ENCODE measurements at regions not wholly inside any gene's neighbourhood (a gene's known extent, or its start where the extent isn't known, plus 50 kb on each side); places are given as distances from the start of the nearest gene placed in this dataset.

DNA sequence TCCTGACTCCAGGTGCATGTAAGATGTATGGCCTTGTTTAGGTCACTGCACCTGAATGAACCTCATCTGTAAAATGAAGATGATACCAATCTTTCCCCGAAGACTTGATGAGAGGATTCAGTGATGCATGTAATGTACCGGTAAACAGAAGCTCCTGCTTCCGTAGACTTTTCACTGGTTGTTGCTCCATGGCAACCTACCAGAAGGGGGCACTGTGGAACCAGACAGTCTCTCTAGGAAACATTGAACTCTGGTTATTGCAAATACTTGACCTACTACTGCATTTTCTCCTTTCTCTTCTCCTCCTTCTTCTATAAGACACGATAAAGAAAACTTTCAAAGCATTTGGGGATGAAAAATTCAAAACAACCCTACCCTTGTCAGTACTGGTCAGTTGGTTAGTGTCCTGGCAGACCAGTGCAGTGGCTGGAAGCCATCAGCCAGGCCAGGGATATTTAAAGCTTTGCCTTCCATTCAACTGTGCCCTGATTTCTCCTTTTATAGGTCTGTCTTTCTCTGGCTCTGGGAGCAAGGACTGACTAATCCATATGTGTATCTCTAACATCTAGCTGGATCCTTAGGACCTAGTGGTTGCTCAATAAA is 667.4 kb upstream of the SALL1 start:
- Histone ChIP-seq H3K9me3 (peaks cover 5% of the 10 kb centered on the region; the same call in 1 of the 2 replicates), H3K27me3 (no peaks in the 10 kb centered on the region), H3K4me3 (no peak overlapping the region), H3K36me3 (no peaks in the 10 kb centered on the region)
- DNase-seq = peak; percentile 35

DNA sequence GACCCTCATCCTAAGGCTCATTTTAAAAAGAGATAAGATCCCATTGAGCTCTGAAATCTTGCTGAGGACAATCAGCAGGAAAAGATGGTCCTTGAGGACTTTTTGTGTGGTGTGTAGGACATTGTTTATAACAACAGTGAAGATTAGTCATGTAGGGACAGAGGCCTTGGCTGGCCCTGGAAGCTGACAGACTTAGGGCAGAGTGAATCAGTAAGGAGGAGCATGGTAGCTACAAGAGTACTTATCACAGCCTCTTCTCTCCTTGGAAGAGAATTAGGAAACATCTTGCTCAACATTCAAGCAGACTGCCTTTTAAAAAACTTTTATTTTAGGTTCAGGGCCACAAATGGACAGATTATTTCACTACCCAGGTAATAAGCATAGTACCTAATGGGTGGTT is 665.9 kb upstream of the SALL1 start:
- DNase-seq = no peak
- no peaks in the 10 kb centered on the region for H3K36me3 ChIP-seq
- H3K4me3 ChIP-seq = no peak overlapping the region
- peaks cover 5% of the 10 kb centered on the region; the same call in 1 of the 2 replicates for H3K9me3 ChIP-seq
- no peaks in the 10 kb centered on the region for H3K27me3 ChIP-seq

DNA sequence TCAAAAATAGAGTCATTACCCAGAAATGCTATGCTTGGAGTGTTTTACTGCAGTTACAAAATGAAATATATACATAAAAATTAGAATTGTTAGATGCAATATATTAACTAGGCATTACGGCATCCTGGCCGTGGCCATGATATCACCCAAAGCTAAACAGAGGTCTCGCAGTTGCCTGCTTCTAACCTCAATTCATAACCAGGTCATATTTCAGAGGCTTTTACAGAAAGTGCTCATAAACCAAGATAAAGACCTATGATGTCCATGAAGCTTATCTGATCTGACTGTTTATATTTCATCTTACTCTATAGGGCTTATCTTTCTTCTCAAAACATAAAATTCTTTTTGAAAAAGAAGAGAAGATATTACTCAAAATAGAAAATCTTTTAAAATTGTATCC is 664.5 kb upstream of the SALL1 start:
- no peak for DNase-seq
- no peaks in the 10 kb centered on the region for H3K27me3 ChIP-seq
- H3K4me3 ChIP-seq = no peak overlapping the region
- H3K36me3 ChIP-seq = no peaks in the 10 kb centered on the region
- H3K9me3 ChIP-seq = peaks cover 5% of the 10 kb centered on the region; the same call in 1 of the 2 replicates

DNA sequence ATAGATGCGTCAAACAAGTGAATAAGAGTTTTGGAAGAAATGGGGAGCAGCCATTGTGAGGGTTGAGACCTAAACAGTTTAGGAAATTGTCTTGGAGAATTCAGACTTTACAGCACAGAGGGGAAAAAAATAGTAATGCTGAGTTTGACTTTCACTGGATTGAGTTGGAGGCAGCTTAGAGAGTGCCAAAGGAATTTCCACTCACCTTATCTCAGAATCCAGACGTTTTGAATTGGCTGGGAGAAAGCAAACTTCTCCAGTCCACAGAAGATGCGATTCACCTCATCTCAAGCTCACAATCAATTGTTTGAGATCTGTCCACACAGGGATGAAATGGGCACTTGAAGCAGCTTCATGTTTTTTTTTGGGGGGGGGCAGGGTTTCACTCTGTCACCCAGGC is 663.5 kb upstream of the SALL1 start:
- Histone ChIP-seq H3K27me3 (no peaks in the 10 kb centered on the region), H3K9me3 (peaks cover 5% of the 10 kb centered on the region; the same call in 1 of the 2 replicates), H3K4me3 (no peak overlapping the region), H3K36me3 (no peaks in the 10 kb centered on the region)
- no peak for DNase-seq

DNA sequence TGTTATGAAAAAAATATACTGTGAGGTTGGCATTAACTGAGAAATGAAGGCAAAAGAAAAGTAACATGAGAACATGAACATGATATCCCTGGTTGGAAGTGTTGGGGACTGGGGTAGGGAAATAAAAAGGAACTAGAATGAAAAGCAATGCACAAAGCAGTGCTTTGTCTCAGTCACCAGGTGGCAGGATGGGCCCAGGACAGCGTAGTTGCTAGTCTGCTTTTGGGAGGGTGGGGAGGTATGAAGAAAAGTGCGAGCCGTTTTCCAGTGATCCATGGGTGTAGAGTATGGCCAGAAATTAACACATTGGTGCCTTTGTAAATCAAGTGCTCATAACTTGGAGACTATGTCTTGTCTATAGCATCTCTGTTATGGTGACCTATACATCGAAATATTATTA is 662.5 kb upstream of the SALL1 start:
- Histone ChIP-seq H3K27me3 (no peaks in the 10 kb centered on the region), H3K9me3 (peaks cover 5% of the 10 kb centered on the region; the same call in 1 of the 2 replicates), H3K4me3 (no peak overlapping the region), H3K36me3 (no peaks in the 10 kb centered on the region)
- no peak for DNase-seq

DNA sequence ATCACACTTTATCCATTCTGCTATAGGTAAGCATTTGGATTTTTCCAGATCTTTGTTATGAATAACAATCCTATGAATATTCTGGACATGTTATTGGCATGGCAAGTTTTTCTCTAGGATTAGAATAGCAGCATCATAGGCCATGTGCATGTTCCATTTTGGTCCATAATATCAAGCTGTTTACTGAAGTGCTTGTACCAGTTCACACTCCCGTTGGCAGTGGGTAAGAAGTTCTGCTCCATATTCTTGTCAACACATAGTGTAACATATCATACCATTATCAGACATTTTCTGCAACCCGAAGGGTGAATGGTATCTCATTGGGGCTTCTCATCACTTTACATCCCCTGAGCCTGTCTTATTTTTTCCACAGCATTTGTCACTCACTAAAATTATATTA is 661.9 kb upstream of the SALL1 start:
- Histone ChIP-seq H3K27me3 (no peaks in the 10 kb centered on the region), H3K4me3 (no peak overlapping the region), H3K36me3 (no peaks in the 10 kb centered on the region), H3K9me3 (peaks cover 5% of the 10 kb centered on the region; the same call in 1 of the 2 replicates)
- DNase-seq = no peak

DNA sequence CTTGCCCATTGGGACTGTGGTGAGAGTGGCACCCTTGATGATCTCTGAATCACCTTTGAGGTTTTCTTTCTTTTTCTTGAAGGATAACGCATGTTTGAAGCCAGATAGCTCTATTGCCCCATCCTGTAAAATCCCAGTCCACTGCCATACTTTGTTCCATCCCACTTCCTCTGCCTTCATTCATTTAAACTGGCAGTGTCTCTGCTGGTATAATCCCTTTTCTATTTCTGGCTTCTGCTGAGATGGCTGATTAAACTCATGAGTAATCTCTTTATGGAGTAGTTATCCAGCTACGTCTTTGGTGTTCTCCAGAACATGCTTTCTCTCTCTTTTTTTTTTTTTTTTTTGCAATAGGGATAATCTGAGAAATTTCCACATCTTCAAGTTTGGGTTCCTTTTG is 656.5 kb upstream of the SALL1 start:
- Histone ChIP-seq H3K9me3 (no peaks in the 10 kb centered on the region), H3K27me3 (no peaks in the 10 kb centered on the region), H3K36me3 (no peaks in the 10 kb centered on the region), H3K4me3 (no peak overlapping the region)
- DNase-seq = no peak

DNA sequence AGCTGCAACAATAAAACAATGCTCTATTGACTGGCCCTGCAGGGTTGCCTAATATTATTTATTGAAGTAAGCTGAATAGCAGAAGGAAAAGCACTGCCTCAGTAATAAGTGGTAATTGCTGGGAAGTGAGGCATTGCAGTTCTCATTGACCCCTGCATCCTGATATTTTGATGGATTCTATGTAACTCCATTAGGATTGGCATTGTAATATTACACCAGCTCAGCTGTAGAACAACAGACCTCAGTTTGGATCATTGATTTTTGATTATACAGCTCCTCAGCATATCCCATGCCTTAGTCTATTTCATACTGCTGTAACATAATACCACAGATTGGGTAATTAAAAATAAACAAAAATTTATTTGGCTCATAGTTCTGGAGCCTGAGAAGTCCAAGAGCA is 650.6 kb upstream of the SALL1 start:
- no peak for DNase-seq
- Histone ChIP-seq H3K9me3 (0 out of 2 replicates have a peak, but pooled peaks cover 2% of the 10 kb centered on the region), H3K27me3 (no peaks in the 10 kb centered on the region), H3K36me3 (no peaks in the 10 kb centered on the region), H3K4me3 (no peak overlapping the region)

DNA sequence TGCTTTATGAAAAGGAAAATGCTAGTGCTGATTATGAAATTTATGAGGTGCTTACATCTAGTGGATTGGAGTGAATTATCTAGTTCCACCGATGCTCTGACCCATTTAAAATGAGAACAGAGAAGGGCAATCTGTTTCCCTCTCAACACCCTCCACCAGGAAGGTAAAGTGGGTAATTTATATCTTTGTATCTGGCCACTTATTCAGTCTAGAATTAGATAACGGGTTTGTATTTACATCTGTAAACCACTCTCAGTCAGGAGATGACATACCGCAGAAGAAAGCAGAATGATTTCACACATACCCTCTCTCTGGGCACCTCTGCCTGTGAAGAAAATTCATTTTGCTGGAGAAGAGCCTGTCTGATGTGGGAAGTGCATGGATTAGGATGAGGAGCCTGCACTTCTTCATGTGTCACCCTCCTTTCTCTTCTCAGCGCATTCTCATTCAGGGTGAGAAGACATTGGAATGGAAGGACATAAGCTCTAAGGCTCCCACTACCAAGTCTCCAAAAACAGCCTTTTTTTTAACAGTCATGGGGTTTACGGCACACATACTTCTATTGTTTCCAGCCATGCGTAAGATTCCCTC is 646.7 kb upstream of the SALL1 start:
- DNase-seq = no peak
- 0 out of 2 replicates have a peak, but pooled peaks cover 2% of the 10 kb centered on the region for H3K9me3 ChIP-seq
- no peak overlapping the region for H3K4me3 ChIP-seq
- H3K27me3 ChIP-seq = no peaks in the 10 kb centered on the region
- H3K36me3 ChIP-seq = no peaks in the 10 kb centered on the region

DNA sequence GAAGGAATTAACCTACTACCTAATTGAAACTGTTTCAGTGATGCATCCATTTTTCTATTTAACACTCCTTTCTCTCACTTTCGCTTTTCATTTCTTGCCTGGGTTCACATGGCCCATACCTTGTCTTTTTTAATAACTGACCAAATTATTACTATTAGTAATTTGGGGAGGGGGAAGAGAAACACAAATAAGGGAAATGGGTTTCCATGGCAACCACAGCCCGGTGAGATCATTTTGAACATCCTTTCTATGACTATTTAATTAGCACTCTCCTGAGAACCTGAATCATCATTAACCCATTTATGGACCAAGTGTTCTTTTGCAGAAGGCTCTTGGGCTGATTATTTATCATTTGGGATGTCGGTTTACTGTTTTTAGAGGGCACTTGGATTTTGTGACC is 628.2 kb upstream of the SALL1 start:
- DNase-seq = no peak
- Histone ChIP-seq H3K4me3 (no peak overlapping the region), H3K36me3 (no peaks in the 10 kb centered on the region), H3K9me3 (no peaks in the 10 kb centered on the region), H3K27me3 (peaks cover 6% of the 10 kb centered on the region)

DNA sequence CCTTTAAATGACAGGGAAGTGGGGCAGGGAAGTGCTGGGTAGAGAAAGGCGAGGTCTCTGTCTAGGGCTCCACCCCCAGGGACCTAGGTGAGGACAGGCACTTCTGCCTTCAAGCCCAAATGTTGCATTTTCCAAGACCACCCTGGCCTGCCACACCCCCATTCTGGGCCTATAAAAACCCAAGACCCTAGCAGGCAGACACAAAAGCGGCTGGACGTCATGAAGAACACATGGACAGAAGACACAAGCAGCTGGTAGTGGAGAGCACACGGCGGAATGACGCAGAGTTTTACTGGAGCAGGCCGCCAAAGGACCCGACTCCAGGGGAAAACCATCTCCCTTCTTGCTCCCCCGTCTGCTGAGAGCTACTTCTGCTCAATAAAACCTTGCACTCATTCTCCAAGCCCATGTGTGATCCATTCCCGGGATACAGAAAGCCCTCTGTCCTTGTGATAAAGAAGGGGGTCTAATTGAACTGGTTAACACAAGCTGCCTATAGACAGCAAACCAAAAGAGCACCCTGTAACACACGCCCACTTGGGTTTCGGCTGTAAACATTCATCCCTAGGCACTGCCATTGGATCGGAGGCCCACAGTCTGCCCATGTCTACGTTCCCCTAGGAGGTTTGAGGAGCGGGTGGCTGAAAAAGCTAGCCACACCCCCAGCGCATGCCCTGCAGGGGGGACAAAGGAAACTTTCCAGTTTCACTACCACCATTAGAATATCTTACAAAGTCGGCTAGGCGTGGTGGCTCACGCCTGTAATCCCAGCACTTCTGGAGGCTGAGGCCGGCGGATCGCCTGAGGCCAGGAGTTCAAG is 622.2 kb upstream of the SALL1 start:
- Histone ChIP-seq H3K9me3 (no peaks in the 10 kb centered on the region), H3K4me3 (no peak overlapping the region), H3K27me3 (no peaks in the 10 kb centered on the region), H3K36me3 (no peaks in the 10 kb centered on the region)
- no peak for DNase-seq

DNA sequence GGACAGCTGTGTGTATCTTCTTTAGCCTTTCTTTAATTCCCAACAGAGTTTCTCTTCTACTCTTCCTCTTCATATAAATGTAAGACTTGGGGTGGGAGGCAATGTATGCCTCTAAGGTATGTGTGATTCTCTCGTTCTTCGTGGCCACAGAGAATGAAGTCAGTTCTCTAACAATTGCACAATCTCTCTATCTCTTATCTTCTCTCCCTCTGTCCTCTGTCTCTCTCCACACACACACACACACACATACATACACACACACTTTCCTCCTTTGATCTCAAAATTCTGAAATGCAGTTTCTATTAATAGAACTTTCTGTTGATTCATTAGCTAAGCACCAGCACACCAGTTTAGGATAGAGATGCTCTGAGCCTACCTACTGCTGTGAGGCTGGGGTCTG is 615.7 kb upstream of the SALL1 start:
- Histone ChIP-seq H3K36me3 (no peaks in the 10 kb centered on the region), H3K27me3 (no peaks in the 10 kb centered on the region), H3K4me3 (no peak overlapping the region), H3K9me3 (no peaks in the 10 kb centered on the region)
- no peak for DNase-seq

DNA sequence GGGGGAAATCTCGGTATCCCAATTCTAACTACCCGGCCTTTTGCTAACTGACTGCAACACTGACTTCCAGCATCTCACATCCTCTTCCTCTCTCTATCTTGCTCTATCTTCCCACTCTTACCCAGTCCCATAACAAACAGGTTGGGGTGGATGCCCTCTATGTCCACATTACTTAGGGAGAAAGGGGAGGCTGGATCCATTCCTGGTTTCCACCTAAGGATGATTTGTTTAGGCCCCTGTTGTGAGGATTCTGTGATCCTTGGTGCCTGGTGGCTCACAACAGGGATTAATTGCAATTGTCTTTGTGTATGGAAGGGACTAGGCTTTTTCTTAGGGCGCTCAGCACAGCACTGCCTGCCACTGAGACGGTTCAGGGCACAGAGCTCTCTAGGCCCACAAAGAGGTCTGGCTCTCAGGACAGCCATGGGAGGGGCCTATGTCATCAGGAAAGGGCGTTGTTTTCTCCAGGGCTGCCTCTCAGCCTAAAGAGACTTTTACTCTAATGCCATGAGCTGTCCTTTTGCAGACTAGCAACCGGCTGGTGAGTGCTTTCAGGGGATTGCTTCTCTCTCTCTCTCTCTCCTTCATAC is 612.1 kb upstream of the SALL1 start:
- no peaks in the 10 kb centered on the region for H3K36me3 ChIP-seq
- no peaks in the 10 kb centered on the region for H3K9me3 ChIP-seq

DNA sequence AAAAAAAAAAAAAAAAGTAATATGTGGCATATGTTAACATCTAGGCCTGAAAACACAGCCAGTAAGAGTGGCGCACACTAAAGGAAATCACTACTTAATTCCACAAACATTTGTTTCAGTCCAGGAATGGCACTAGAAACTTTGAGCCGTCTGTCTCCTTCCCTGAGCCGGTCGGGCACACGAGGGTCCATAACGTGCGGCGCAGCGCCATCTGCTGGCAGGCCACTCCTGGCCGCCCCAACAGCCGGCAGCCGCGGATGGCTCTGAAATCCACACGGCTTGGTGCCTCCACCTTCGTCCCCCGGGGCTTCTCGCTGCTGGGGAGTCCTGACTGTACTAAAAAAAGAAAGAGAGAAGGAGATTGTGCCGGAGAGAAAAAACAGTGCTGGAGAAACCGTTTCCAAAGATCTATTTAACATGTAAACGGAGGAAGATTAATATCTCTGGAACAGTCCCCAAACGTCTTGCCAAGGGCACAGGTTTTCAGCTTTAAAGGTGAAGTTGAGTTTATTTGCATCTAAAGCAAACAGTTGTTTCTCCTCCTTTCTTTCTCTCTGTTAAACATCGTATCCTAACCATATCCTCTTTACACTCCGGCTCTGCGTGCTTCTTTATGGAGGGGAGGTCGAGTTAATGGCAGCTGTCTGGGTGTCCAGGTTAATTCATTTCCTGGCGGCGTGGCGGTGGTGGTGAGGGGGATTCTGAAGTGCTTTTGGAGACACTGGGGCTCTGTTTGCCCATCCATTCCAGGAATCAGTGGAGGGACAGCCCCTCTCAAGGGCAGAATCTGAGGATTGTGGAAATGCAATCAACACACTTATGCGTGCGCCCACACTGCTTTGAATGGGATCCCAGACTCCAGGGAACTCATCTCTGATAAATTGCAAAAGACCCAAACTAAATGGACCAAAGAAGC is 611.3 kb upstream of the SALL1 start:
- Histone ChIP-seq H3K27me3 (peaks cover 5% of the 10 kb centered on the region; the same call in 1 of the 2 replicates), H3K36me3 (no peaks in the 10 kb centered on the region), H3K9me3 (no peaks in the 10 kb centered on the region), H3K4me3 (no peak overlapping the region)
- peak; percentile 73 for DNase-seq

More for the DNA sequence above, 612.1 kb upstream of the SALL1 start:
- no peak for DNase-seq
- peaks cover 5% of the 10 kb centered on the region; the same call in 1 of the 2 replicates for H3K27me3 ChIP-seq
- no peak overlapping the region for H3K4me3 ChIP-seq

DNA sequence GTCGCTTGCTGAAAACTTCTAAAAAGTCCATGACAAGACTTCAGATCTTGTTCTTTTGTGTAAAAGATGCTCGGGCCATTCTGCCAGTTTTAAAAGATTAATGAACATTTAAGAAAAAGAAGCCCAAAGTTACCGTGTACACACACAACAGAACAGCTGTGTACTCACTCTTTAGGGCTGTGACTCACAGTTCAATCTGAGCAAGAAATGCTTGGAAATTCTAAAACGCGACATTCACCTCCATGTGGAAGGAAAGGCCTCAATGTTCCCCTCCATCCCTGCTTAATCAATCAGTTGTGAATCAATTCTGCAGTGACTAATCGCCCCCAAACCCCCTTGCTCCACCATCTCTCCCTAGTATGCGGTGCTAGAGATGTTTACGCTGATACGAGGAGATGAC is 609.9 kb upstream of the SALL1 start:
- Histone ChIP-seq H3K36me3 (no peaks in the 10 kb centered on the region), H3K4me3 (no peak overlapping the region), H3K9me3 (no peaks in the 10 kb centered on the region), H3K27me3 (peaks cover 5% of the 10 kb centered on the region; the same call in 1 of the 2 replicates)
- DNase-seq = no peak

DNA sequence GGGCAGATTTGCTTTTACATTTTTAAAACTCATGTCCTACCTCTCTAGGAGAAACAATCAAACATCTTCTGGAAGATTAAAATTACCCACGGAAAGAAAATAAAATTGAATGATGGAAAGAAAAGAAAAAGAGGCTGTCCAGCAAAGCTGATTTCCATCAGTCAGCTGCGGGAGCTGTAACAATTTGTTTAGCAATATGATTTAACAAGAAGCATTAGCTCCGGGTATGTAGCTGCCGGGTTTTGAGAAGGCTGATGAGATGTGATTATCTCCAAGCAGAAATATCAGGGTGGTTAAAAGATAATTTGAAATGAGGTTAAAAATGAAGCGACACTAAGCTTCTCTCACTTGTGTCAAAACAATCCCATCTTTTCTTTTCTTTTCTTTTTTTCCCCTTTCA is 608.9 kb upstream of the SALL1 start:
- no peak overlapping the region for H3K4me3 ChIP-seq
- peaks cover 5% of the 10 kb centered on the region; the same call in 1 of the 2 replicates for H3K27me3 ChIP-seq
- DNase-seq = no peak
- H3K9me3 ChIP-seq = no peaks in the 10 kb centered on the region
- H3K36me3 ChIP-seq = no peaks in the 10 kb centered on the region
